Lung (tissue), 12 donors: ENCODE measurements at regions not wholly inside any gene's neighbourhood (a gene's known extent, or its start where the extent isn't known, plus 50 kb on each side); places are given as distances from the start of the nearest gene placed in this dataset. TPM values are rescaled to one million over a fixed set of nuclear protein-coding genes. Genes with fewer than 3 reads are reported as not detected.
"Not testable (repeated sequence)": the region's sequence is repeated elsewhere in the genome, so short reads cannot be mapped to it uniquely, and the experiment has no call there.

Experiments used
- ATAC-seq: fragments of 200-7000 bp; cut with Tn5 transposase; one replicate; pipeline ENCODE4 v1.9.1; 2020; ENCODE audit warnings: moderate number of reproducible peaks; ENCODE audit not compliant: insufficient read depth, low FRiP score
- DNase-seq, 3 donors: peaks; one replicate each; pipeline ENCODE4 v3.0.0-alpha.2; 2013 to 2017
- H3K27ac ChIP-seq, 2 donors: one replicate each; pipeline ENCODE4 v1.5.1; 2013; ENCODE audit warnings: mild to moderate bottlenecking in 2 of 2, moderate library complexity in 2 of 2, control low read depth in 1 of 2, inconsistent platforms in 1 of 2, low read depth in 1 of 2, low read length in 1 of 2
- H3K27me3 ChIP-seq, 3 donors: one replicate each; pipeline ENCODE4 v1.5.1; 2013; ENCODE audit warnings: low read length in 2 of 3; ENCODE audit not compliant: control insufficient read depth in 3 of 3, insufficient read depth in 3 of 3
- H3K36me3 ChIP-seq, 4 donors: one replicate each; pipeline ENCODE4 v1.5.1; 2013; ENCODE audit warnings: low read length in 4 of 4, mild to moderate bottlenecking in 1 of 4, moderate library complexity in 1 of 4; ENCODE audit not compliant: control insufficient read depth in 4 of 4, insufficient read depth in 4 of 4
- H3K4me1 ChIP-seq, 5 donors: one replicate each; pipeline ENCODE4 v1.5.1; 2013; ENCODE audit warnings: low read length in 5 of 5, mild to moderate bottlenecking in 2 of 5, moderate library complexity in 1 of 5; ENCODE audit not compliant: control insufficient read depth in 5 of 5, insufficient read depth in 5 of 5
- H3K4me3 ChIP-seq: one replicate; pipeline ENCODE4 v1.5.1; 2013; ENCODE audit warnings: mild to moderate bottlenecking, control low read depth, moderate library complexity
- H3K9ac ChIP-seq, 2 donors: one replicate each; pipeline ENCODE4 v1.5.1; 2013; ENCODE audit warnings: low read length in 2 of 2, control low read depth in 1 of 2; ENCODE audit not compliant: insufficient read depth in 1 of 2
- H3K9me3 ChIP-seq, 4 donors: one replicate each; pipeline ENCODE4 v1.5.1; 2013; ENCODE audit warnings: low read length in 3 of 4, mild to moderate bottlenecking in 1 of 4, moderate library complexity in 1 of 4; ENCODE audit not compliant: control insufficient read depth in 4 of 4, insufficient read depth in 3 of 4
- WGBS, 2 donors: extraction: QIAGEN DNeasy Blood & Tissue Kit; methylation state at CpG; one replicate each; pipeline ENCODE4 v1.1.7; 2013; 5-methylcytosine and 5-hydroxymethylcytosine counted together
- small RNA-seq: library from RNA; depleted of rRNA; stranded (forward); fragments of <200 nt; gene quantifications from one replicate; pipeline ENCODE3, GENCODE V24; 2014; ENCODE audit warnings: low replicate concordance
- TF ChIP-seq, protein P1 (sequence below): IDR thresholded peaks from 2 replicates; pipeline ENCODE4 v1.5.1; 2012; ENCODE audit warnings: mild to moderate bottlenecking; ENCODE audit errors: control extremely low read depth, extremely low read depth
- donor health status: control.
- donor health status: control.
- donor health status: Bipolar disorder and iron deficiency.
- donor health status: healthy.
- donor health status: DM: yes; HTN: yes; CAD: no.

DNA sequence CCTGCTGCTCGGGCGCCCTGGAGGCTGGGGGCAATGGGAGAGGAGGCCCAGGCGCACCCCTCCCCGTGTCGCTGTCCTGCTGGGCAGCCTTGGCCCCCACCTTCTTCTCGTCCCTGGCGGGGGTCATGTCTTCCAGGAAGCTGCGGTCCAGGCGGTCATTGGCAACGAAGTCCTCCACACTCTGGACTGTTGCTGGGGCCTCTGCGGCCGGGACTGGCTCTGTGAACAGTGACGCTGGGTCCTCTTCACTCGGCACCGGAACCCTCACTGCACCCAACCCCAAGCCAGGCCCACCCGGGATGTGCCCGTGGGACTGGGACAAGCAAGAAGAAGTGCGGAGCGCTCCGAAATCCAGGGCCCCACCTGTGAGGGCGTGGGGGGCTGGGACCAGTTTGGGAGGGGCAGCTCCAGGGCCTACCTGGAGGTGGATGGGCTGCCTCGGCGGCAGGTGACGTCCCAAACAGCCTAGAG, 308.0 kb downstream of the CCDC74A start:
- 89 to 90% methylated on average over 21 to 24 of the region's 24 CpGs for WGBS, 2 donors
- H3K27me3 ChIP-seq: no peaks in the 10 kb centered on the region
- H3K36me3 ChIP-seq: no peaks in the 10 kb centered on the region
- H3K27ac ChIP-seq: no peak overlapping the region
- H3K9me3 ChIP-seq: no peaks in the 10 kb centered on the region
- DNase-seq (no peak), ATAC-seq (no peak)
- TF ChIP-seq, protein P1, sequence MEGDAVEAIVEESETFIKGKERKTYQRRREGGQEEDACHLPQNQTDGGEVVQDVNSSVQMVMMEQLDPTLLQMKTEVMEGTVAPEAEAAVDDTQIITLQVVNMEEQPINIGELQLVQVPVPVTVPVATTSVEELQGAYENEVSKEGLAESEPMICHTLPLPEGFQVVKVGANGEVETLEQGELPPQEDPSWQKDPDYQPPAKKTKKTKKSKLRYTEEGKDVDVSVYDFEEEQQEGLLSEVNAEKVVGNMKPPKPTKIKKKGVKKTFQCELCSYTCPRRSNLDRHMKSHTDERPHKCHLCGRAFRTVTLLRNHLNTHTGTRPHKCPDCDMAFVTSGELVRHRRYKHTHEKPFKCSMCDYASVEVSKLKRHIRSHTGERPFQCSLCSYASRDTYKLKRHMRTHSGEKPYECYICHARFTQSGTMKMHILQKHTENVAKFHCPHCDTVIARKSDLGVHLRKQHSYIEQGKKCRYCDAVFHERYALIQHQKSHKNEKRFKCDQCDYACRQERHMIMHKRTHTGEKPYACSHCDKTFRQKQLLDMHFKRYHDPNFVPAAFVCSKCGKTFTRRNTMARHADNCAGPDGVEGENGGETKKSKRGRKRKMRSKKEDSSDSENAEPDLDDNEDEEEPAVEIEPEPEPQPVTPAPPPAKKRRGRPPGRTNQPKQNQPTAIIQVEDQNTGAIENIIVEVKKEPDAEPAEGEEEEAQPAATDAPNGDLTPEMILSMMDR: no peak
- no peaks in the 10 kb centered on the region for H3K4me1 ChIP-seq
- no peak overlapping the region for H3K9ac ChIP-seq
- H3K4me3 ChIP-seq: no peak overlapping the region

DNA sequence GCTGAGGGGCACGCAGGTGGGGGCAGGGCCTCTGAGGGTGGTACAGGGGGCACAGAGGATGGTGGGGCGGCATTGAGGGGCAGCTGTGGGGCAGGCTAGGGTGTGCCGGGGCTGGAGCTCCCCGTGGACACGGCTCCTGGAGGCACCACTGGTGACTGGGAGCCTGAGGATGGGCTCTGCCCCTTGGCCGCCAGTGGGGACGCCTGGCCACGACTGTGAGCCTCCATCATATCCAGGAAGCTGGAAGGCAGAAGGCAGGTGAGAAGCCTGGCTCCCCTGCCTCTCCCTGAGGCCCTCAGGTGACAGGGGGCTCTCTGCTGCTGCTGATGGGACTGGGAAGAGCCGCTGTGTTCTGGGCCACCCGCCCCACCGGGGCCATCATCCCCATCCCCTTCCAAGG, 308.4 kb downstream of the CCDC74A start:
- not testable (repeated sequence) for H3K36me3 ChIP-seq, ATAC-seq, H3K27me3 ChIP-seq, H3K27ac ChIP-seq, H3K4me3 ChIP-seq, H3K9ac ChIP-seq, H3K9me3 ChIP-seq, H3K4me1 ChIP-seq, DNase-seq
- WGBS, 2 donors: 85 to 93% methylated on average over 11 of the region's 11 CpGs

DNA sequence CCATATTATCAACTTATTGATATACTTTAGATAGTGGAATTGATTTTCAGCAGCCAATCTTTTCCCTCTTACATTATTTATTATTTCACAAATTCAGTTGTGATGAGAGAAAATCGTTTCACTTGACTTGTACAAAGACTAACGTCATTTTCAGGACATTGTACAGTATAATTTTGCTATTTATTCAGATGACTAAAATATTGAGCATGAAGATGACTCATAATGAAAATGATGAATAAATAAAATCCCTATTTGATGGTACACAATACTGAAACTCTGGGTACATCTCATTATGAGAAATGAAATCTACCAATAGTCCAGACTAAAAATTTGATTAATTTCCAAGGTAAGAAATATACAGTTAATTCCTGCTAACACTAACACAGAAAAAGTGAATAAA, 316.4 kb downstream of the CCDC74A start:
- H3K27ac ChIP-seq, ATAC-seq, H3K9me3 ChIP-seq, DNase-seq, H3K27me3 ChIP-seq, H3K36me3 ChIP-seq, H3K4me1 ChIP-seq, H3K9ac ChIP-seq, H3K4me3 ChIP-seq: not testable (repeated sequence)
- WGBS, 2 donors: 55 to 66% methylated on average over 2 of the region's 2 CpGs

DNA sequence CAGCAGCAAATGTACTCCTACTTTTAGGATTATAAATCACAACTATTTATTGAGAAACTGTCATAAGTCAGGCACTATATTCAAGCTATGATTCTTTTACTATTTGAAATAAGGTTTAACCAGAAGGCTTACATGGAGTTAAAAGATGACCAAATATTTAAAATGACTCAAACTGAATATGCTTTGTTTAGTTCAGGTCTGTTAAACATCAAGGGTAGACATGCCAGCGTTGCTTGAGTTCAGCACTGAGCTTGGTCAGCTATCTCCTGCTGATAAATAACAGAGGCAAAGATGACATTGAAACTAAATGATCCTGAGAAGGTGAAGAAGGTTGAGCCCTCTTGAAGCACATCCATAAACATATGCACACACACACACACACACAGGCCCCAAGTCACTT, 305.6 kb downstream of the ANKRD30BL start:
- not testable (repeated sequence) for H3K36me3 ChIP-seq, H3K27me3 ChIP-seq, H3K4me1 ChIP-seq, DNase-seq, ATAC-seq, H3K9me3 ChIP-seq, H3K27ac ChIP-seq, H3K4me3 ChIP-seq, H3K9ac ChIP-seq
- WGBS, 2 donors: 37 to 74% methylated on average over 1 of the region's 1 CpG

DNA sequence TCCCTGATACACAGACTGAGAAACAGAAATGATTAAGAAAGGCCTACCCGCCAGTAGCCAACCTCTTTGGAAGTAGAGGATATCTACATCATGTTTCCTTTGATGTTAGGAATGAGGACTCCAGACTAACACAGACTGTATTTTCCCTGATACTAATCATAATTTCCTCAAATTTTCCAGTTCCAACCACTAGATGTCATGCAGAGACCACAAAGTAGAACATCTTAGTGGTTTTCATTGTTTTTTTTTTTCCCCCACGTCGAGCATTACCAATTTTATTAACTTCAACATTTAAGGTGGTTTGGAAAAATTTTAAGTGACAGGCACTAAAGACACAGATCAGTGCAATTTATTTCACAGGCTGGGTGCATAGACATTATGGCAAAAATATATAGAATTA, 303.6 kb downstream of the ANKRD30BL start:
- not testable (repeated sequence) for H3K27me3 ChIP-seq, H3K27ac ChIP-seq, H3K4me1 ChIP-seq, H3K9ac ChIP-seq, ATAC-seq, H3K4me3 ChIP-seq, H3K9me3 ChIP-seq, H3K36me3 ChIP-seq
- DNase-seq: peak in 2 of 3 donors; percentile 2 to 11
- WGBS, 2 donors: 6 to 8% methylated on average over 3 of the region's 3 CpGs

Small RNAs in the stretch of these regions (small RNA-seq; reads per million reads assigned to genes)
- gene RNU6-617P: not detected
